ENCODE measurements at regions not wholly inside any gene's neighbourhood (a gene's known extent, or its start where the extent isn't known, plus 50 kb on each side); places are given as distances from the start of the nearest gene placed in this dataset.

GRCh38 chr1:34380526-34381124, 203.9 kb downstream of the C1orf94 start:
- TF ChIP-seq CTCF (IDR thresholded peaks at IDR 0.05; ENCODE audit: borderline replicate concordance, extremely low read depth, low read length, poor library complexity, severe bottlenecking) (no peak), EZH2 (IDR thresholded peaks at IDR 0.05; ENCODE audit: borderline replicate concordance, low read depth, low read length, severe bottlenecking) (no peak)

Data from DND-41 (cell line).